HEK293T (cell line): ENCODE measurements at regions not wholly inside any gene's neighbourhood (a gene's known extent, or its start where the extent isn't known, plus 50 kb on each side); places are given as distances from the start of the nearest gene placed in this dataset.
"Not testable (repeated sequence)": the region's sequence is repeated elsewhere in the genome, so short reads cannot be mapped to it uniquely, and the experiment has no call there.

Experiments used
- CTCF ChIA-PET: fragments of 350-600 bp; formaldehyde crosslinking; extraction: SDS; loops from one replicate; lab custom pipeline; 2021; ENCODE audit warnings: antibody characterized with exemption, inconsistent platforms; lab: Yijun Ruan, JAX
- POLR2A ChIA-PET: fragments of 350-600 bp; formaldehyde crosslinking; extraction: SDS; loops from one replicate; lab custom pipeline; 2020; ENCODE audit warnings: antibody characterized with exemption, inconsistent platforms; lab: Yijun Ruan, JAX
- DNase-seq: peaks from one replicate; pipeline ENCODE4 v3.0.0; 2012; ENCODE audit warnings: mixed read lengths; ENCODE audit errors: extremely low spot score
- ARNT ChIP-seq: fragments of 450-650 bp; IDR thresholded peaks from 2 replicates; pipeline ENCODE4 v1.6.1; 2017; ENCODE audit warnings: mild to moderate bottlenecking
- BHLHE40 ChIP-seq: fragments of 450-650 bp; IDR thresholded peaks from 2 replicates; pipeline ENCODE4 v1.6.1; 2016; ENCODE audit warnings: mild to moderate bottlenecking, moderate library complexity, borderline replicate concordance
- CTBP1 ChIP-seq: fragments of 450-650 bp; IDR thresholded peaks from 2 replicates; pipeline ENCODE4 v1.6.1; 2016; ENCODE audit warnings: borderline replicate concordance
- ELF4 ChIP-seq: fragments of 450-650 bp; IDR thresholded peaks from 2 replicates; pipeline ENCODE4 v1.6.1; 2017; ENCODE audit warnings: antibody characterized with exemption
- FOXA1 ChIP-seq: fragments of 450-650 bp; IDR thresholded peaks from 2 replicates; pipeline ENCODE4 v1.6.1; 2016; ENCODE audit warnings: mild to moderate bottlenecking
- FOXK2 ChIP-seq: fragments of 450-650 bp; IDR thresholded peaks from 2 replicates; pipeline ENCODE4 v1.6.1; 2016; ENCODE audit warnings: mild to moderate bottlenecking
- FOXM1 ChIP-seq: fragments of 450-650 bp; IDR thresholded peaks from 2 replicates; pipeline ENCODE4 v1.6.1; 2017; ENCODE audit warnings: mild to moderate bottlenecking, borderline replicate concordance
- HDGF ChIP-seq: fragments of 450-650 bp; IDR thresholded peaks from 2 replicates; pipeline ENCODE4 v1.6.1; 2017; ENCODE audit warnings: antibody characterized with exemption, borderline replicate concordance
- L3MBTL2 ChIP-seq: fragments of 450-650 bp; conservative IDR thresholded peaks from 2 replicates; pipeline ENCODE4 v1.6.1; 2016; ENCODE audit warnings: mild to moderate bottlenecking
- LEF1 ChIP-seq: fragments of 450-650 bp; IDR thresholded peaks from 2 replicates; pipeline ENCODE4 v1.6.1; 2017; ENCODE audit warnings: mild to moderate bottlenecking, borderline replicate concordance
- NFRKB ChIP-seq: fragments of 450-650 bp; IDR thresholded peaks from 2 replicates; pipeline ENCODE4 v1.6.1; 2016; ENCODE audit warnings: mild to moderate bottlenecking, moderate library complexity
- SP1 ChIP-seq: fragments of 450-650 bp; IDR thresholded peaks from 2 replicates; pipeline ENCODE4 v1.6.1; 2017
- SUZ12 ChIP-seq: fragments of 450-650 bp; IDR thresholded peaks from 2 replicates; pipeline ENCODE4 v1.6.1; 2016; ENCODE audit warnings: mild to moderate bottlenecking
- TARDBP ChIP-seq: fragments of 450-650 bp; IDR thresholded peaks from 2 replicates; pipeline ENCODE4 v1.6.1; 2016
- ZNF384 ChIP-seq: fragments of 450-650 bp; IDR thresholded peaks from 2 replicates; pipeline ENCODE4 v1.6.1; 2016
- TF ChIP-seq, protein P1 (sequence below): fragments of 450-650 bp; IDR thresholded peaks from 2 replicates; pipeline ENCODE4 v1.6.1; 2016

GRCh38 chr6:14781772-14782525 lies 463.9 kb upstream of the JARID2 start:
- ChIA-PET CTCF (no interaction called here), POLR2A (no interaction called here)
- TF ChIP-seq TARDBP (no peak), LEF1 (no peak), FOXM1 (no peak), SUZ12 (no peak), ELF4 (no peak)
- no peak for DNase-seq

GRCh38 chr6:14782921-14783464 lies 462.9 kb upstream of the JARID2 start:
- CTCF ChIA-PET, POLR2A ChIA-PET, DNase-seq: not testable (repeated sequence)

DNA sequence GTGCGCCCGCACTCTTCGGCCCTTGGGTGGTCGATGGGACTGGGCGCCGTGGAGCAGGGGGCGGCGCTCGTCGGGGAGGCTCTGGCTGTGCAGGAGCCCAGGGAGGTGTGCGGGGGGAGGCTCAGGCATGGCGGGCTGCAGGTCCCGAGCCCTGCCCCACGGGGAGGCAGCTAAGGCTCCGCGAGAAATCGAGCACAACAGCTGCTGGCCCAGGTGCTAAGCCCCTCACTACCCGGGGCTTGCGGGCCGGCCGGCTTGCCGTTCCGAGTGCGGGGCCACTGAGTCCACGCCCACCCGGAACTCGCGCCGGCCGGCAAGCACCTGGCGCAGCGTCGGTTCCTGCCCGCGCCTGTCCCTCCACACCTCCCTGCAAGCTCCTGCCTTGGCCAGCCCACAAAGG lies 462.3 kb upstream of the JARID2 start:
- CTCF ChIA-PET = no interaction called here
- DNase-seq = no peak
- POLR2A ChIA-PET = no interaction called here
- no peak for TF ChIP-seq FOXM1
- no peak for TF ChIP-seq FOXK2
- no peak for TF ChIP-seq L3MBTL2
- TF ChIP-seq CTBP1 = no peak
- no peak for TF ChIP-seq ELF4
- no peak for TF ChIP-seq TARDBP
- TF ChIP-seq ARNT = no peak
- TF ChIP-seq ZNF384 = no peak
- TF ChIP-seq, protein P1, sequence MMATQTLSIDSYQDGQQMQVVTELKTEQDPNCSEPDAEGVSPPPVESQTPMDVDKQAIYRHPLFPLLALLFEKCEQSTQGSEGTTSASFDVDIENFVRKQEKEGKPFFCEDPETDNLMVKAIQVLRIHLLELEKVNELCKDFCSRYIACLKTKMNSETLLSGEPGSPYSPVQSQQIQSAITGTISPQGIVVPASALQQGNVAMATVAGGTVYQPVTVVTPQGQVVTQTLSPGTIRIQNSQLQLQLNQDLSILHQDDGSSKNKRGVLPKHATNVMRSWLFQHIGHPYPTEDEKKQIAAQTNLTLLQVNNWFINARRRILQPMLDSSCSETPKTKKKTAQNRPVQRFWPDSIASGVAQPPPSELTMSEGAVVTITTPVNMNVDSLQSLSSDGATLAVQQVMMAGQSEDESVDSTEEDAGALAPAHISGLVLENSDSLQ = no peak
- no peak for TF ChIP-seq BHLHE40
- no peak for TF ChIP-seq HDGF
- TF ChIP-seq LEF1 = no peak
- no peak for TF ChIP-seq FOXA1
- TF ChIP-seq SP1 = no peak
- TF ChIP-seq SUZ12 = no peak
- no peak for TF ChIP-seq NFRKB

DNA sequence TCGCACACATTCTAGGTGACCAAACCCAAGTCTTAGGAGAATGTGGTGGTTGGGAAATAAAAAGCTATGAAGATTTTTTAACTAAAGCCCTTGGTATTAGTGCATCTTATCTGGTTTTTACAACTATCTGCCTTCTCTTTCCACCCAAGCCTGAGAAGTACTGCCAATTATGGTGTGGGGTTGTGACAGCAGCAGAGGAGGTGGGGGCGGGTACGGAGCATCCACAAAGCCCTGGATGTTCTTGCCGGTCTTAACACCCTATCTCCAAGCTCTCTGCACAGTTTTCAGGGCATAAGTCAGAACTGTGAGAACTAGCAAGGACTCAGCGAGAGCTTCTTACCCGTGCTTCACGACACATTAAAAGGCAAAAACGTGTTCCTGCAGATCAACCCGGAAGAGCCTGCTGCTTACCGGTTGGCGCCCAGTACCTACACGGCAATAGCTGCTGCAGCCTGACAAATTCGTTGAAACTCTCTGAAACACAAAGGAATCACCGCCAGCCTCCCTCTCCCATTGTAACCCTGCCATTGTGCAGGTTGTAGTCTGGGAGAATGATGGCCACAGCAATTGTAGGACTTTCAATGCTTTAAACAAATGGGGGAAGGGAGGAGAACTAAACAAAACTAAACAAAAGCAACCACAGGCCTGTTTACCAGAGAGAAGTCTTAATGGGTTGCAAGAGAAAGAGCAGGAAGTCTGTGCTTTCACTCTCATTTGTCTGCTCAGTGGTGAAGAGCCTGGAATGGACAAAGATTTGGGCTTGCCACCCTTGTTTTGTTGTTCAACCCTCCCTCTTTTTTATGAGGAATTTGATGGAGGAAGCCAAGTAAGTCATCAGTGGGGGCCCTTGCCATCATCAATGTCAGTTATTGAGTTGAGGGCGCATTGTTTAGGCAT lies 461.0 kb upstream of the JARID2 start:
- ChIA-PET CTCF (interaction anchor here (0.5 to 0.6 kb wide), 2 partner anchors 692 to 702 kb away, joined by 3 read pairs; no protein-coding TSS in a partner anchor), POLR2A (no interaction called here)
- TF ChIP-seq ELF4 (no peak), CTBP1 (no peak), FOXA1 (no peak), ZNF384 (no peak), LEF1 (no peak), SP1 (no peak), TARDBP (no peak), BHLHE40 (no peak), NFRKB (no peak), ARNT (no peak), L3MBTL2 (no peak)
- TF ChIP-seq, protein P1 = no peak
- DNase-seq = no peak

DNA sequence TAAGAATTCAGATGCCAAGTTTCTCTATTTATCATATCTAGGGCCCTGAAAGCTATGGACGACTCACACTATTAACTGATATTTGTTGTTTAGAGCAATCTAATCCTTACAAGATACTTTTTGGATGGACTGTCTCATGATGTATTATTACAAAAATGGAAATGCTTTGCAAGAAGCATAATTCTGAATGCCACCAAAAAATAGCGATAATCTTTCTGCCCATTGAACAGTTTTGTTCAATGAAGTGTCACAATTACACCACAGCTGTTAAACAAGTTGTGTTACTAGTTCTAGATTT lies 460.4 kb upstream of the JARID2 start:
- TF ChIP-seq SP1 (no peak), HDGF (no peak), FOXM1 (no peak), CTBP1 (no peak), ELF4 (no peak), ZNF384 (no peak), LEF1 (no peak), SUZ12 (no peak), ARNT (no peak), BHLHE40 (no peak), FOXK2 (no peak), TARDBP (no peak), L3MBTL2 (no peak), FOXA1 (no peak), NFRKB (no peak)
- TF ChIP-seq, protein P1 = no peak
- no peak for DNase-seq
- CTCF ChIA-PET = no interaction called here
- POLR2A ChIA-PET = no interaction called here

- no peak for DNase-seq
- ChIA-PET CTCF (no interaction called here), POLR2A (no interaction called here)
- TF ChIP-seq FOXK2 (no peak), FOXM1 (no peak), TARDBP (no peak), SP1 (no peak), ZNF384 (no peak), CTBP1 (no peak), NFRKB (no peak), ELF4 (no peak), BHLHE40 (no peak), L3MBTL2 (no peak), SUZ12 (no peak), ARNT (no peak), FOXA1 (no peak), LEF1 (no peak), HDGF (no peak)
- TF ChIP-seq, protein P1 = no peak
These were observed 459.9 kb upstream of the JARID2 start for GRCh38 chr6:14786008-14786407.
